ENCODE measurements at regions not wholly inside any gene's neighbourhood (a gene's known extent, or its start where the extent isn't known, plus 50 kb on each side); places are given as distances from the start of the nearest gene placed in this dataset.
A peak's percentile ranks its signal among the peaks of the same experiment; 100 is the strongest.
"Not testable (repeated sequence)": the region's sequence is repeated elsewhere in the genome, so short reads cannot be mapped to it uniquely, and the experiment has no call there.

DNA sequence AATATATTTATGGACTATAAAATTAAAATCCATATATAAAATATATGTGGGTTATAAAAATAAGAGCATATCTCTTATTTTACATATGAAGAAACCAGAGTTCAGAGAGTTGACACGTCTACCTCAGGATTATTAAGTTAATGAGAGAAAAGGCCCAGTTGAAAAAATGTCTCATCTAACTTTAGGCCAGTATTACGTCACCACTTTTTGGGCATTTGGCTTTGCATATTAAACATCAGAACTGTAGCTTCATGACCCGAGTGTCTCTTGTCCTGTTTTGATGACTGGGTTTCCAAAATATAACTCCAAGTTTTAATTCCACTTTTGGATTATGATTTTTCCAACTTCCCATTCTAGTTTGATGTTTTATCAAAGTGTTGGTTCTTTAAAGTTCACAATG is 1026.1 kb downstream of the SLC6A15 start:
- no peak for DNase-seq

DNA sequence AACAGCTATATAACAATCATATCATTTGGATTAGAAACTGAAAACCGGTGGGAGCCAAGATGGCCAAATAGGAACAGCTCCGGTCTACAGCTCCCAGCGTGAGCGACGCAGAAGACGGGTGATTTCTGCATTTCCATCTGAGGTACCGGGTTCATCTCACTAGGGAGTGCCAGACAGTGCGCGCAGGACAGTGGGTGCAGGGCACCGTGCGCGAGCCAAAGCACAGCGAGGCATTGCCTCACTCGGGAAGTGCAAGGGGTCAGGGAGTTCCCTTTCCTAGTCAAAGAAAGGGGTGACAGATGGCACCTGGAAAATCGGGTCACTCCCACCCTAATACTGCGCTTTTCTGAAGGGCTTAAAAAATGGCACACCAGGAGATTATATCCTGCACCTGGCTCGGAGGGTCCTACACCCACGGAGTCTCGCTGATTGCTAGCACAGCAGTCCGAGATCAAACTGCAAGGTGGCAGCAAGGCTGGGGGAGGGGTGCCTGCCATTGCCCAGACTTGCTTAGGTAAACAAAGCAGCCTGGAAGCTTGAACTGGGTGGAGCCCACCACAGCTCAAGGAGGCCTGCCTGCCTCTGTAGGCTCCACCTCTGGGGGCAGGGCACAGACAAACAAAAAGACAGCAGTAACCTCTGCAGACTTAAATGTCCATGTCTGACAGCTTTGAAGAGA is 1041.5 kb downstream of the SLC6A15 start:
- DNase-seq, result not testable (repeated sequence)

DNA sequence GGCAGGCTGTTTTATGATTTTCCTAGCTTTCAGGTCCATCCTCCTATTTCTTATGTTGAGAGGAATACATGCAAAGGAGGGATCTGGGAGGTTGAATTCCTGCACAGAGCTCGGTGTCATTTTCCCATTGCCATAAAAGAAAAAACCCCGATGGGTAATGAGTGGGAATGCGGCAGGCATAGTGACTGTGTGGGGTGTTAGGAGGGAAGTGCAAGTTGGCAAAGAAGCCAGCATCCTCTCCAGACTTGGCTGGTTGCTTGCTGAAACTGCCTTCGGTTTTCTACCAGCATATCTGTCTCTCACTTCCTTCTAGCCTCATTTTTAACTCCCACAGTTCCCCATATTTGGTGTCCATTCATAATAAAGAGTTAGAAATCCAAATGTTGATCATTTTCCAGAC is 1046.1 kb downstream of the SLC6A15 start:
- DNase-seq, result no peak

DNA sequence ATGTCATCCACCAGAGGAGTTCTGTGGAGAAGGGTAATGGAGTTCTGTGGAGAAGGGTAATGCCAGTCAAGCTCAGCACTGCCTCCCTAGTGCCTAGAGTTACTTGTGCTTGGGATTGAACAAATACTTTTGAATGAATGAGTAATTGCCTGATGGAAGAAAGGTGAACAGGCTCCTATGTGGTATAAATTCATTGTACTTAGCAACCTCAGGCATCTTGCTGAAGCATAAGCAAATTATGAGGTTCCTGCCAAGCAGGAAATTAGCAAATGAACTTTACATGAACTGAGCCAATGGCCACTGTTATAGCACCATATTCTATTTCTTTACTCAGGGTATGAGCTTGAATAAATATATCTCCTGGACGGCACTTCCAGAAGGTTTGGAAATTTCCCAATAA is 1047.2 kb downstream of the SLC6A15 start:
- no peak for DNase-seq

DNA sequence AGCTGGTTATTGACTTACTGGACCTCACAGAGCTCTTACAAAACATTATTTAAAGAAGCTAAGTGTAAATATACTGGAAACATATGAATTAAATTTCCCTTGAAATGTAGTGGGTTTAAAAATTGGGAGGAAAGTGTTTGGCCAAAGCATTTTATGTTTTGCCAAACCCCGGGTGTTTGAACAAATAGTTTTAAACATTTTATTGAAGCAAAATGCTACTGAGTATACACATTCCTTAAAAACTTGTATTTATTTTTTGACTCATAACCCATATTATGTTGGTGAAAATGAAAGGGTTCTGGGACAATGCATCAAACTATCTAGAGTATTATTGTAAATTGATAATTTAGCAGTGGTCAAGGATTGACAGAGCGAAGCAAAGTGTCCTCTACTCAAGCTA is 1048.5 kb downstream of the SLC6A15 start:
- DNase-seq, result no peak

DNA sequence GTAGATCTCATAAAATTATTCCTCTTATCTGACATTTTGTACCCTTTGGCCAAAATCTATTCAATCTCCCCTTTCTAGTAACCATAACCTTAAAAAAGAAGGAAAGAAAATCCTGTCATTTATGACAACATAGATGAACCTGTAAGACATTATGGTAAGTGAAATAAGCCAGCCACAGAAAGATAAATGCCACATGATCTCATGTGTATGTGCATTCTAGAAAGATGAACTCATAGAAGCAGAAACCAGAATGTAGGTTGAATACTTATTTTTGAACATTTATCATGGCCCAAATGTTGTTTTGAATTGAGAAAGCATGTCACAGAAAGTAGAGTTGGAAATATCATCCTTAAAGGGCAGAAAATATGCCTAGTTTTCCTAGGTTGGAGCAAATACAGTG is 1053.6 kb downstream of the SLC6A15 start:
- no peak for DNase-seq

DNA sequence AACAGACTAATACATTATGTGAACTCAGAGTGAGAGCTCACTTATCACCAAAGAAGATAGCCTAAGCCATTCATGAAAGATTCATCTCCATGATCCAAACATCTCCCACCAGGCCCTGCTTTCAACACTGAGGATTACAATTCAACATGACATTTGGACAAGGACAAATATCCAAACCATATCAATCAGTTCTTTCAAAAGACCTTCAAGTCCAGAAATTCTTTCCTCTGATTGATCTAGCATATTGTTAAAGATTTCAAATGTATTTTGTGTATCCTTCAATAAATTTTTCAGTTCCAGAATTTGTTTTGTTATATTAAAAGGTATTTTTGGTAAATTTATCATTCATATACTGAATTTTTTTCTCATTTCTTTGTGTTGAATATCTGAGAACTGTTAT is 1055.8 kb downstream of the SLC6A15 start:
- DNase-seq, result no peak

DNA sequence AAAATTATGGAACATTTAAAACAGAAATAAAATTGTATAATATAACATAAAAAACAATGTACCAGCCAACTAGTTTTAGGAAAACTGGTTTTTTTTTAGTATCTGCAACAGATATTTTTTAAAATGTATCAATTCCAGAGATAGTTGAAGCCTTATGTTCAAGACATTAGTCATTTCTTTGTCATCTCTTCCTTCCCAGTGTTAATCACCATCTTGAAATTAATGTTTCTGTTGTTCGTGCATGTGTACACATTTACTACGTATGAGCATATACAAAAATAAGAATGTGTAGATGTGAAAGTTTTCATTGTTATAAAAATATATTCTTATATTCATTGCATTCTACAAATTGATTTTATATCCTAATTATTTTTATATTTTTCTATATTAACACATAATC is 1062.1 kb downstream of the SLC6A15 start:
- DNase-seq, result no peak

DNA sequence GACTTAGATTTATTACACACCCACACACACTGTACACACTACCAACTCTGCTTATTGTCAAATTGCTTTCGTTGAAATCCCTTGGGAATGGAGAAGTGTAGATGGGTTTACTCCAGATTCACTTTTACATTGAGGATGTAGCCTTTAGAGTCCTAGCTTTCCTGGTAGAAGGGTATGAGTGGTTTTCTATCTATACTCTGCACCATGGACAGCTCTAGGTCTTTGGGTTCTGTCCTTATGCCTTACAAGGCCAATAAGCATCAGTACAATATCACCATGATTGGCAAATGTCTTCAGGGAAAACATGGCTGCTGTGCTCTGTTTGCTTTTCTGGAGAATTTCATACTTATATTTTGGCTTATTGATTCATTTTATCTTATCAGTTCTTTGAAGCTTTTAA is 1063.9 kb downstream of the SLC6A15 start:
- DNase-seq, result no peak

DNA sequence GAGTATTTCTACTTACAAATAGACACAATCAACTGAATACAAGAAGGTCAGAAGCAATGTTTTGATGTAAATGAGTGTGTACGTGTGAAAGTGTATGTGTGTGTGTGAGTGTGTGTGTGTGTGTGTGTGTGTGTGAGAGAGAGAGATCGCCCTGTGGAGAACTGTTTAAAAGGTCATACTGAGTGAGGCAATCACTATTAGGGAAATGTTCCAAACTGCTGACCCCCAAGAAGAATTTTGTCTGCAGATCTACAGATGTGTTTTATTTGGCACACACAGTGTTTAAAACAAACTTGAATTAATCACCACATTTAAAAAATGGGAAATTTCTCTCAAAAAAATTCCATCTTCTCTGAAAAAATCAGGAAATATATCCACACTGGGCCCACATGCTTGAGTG is 1069.1 kb downstream of the SLC6A15 start:
- DNase-seq, result no peak

DNA sequence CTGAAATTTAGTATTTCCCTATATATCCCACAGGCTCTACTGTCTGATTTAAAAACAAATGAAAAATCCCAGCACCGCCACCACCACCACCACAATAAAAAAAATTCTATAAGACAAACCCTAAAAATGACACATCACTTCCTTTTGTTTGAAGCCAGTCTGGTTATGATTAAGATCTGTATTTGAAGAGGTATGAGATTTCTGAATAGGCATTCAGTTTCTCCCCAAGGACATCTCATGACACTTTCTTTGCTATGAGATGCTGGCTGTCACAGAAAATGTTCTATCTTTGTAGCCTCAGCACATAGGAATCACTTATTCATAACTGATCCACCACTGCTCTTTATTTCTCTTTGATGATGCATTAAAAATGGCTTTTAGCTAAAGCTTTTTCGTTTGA is 1071.0 kb downstream of the SLC6A15 start:
- DNase-seq, result peak; percentile 20

DNA sequence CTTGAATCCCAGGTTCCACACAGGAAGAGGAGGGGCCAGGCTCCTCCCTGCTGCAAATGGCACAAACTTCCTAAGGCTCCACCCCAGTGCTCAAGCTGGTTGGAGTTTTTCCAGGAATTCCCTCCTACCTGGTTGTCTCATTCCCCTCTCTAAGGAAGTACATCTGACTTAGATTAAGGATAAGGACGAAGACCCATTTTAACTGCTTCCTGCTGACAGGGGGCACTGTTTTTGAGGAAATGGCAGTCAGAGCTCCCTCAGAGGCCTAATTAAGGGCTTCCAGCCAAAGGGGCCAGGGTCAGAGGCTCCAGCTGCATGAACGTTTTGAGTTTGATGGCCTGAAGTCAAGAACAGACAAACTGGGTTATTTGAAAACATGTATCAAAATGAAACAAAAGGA is 1084.7 kb downstream of the SLC6A15 start:
- DNase-seq, result peak; percentile 19

DNA sequence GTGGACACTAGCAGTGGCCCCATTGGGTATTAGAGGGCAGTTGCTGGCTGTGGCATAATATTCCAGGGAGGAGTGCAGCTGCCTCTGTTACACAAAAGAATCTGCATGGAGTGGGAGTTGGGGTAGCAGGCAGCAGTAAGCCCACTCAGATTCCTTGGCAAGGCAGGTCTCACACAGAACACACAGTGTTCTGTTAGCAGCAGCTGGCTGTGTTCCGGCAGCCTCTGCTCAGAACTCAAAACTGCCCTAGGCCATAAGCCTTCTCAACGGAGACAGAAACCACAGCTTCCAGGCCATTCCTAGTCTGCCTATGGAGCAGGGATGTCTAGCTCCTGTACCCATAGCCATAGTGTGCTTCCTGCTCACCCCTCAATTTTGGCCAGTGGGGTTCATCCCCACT is 1085.4 kb downstream of the SLC6A15 start:
- no peak for DNase-seq

DNA sequence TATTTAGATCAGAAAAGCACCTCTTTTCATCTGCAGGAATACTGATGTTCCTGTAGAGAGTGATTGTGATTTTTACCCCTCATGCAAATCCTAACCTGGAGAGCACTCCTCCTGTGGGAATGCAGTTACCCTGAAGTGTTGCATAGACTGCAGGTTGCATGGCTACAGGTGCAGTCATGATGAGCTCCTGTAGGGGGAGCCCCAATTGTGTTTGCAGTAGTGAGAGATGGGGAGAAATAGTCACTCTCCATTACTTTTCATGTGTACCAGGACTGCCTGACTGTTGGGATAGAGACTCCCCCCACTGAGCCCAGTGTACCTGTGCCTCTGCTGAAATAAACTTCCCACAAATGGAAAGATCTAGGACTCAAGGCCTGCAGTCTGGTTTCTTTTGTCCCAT is 1086.5 kb downstream of the SLC6A15 start:
- peak; percentile 13 for DNase-seq

DNA sequence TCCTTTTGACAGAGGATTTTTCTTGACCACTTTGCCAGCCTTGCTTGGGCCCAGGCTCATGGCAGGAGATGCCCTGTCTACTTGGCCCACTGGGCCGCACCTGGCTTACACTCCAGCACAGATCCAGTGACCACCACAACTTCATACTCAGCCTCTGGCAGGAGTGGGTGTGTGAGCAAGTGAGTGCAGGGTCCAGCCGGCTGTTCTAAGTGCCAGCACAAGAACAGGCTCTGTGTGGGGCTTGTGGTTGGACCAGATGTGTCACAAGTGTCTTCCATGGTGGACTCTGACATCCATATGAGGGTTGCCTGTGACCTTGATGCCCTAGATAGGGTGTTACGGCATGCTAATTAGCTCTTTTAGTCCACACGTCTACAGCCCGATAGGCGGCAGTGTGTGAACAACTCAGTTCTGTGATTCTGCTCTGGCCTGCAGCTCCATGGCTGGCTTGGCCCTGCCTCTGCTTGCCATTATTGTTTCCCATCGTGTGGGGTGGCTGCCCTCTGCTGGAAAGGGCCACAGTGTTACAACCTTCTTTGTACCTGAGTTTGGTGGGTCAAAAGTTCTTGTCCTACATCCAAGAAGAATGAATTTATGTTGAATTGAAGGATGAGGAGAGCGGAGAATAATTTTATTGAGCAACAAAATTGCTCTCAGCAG is 1089.1 kb downstream of the SLC6A15 start:
- DNase-seq, result peak; percentile 46

DNA sequence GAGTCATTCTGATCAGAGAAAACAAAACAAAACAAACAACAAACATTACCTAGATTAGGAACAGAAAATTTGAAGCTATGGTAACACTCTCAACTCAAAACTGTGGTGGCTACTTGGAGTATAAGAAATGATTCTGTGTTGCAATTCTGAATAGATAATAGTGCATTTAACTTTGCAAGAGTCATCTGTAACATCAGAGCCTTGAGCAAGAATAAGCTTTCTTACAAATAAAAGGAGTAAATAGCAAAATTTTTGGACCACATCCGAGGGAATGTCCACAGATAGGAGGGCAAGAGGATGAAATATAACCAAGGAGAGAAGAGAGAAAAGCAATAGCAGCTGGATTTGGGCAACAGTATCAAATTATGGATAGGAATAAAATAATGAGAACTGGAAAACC is 1090.6 kb downstream of the SLC6A15 start:
- no peak for DNase-seq

DNA sequence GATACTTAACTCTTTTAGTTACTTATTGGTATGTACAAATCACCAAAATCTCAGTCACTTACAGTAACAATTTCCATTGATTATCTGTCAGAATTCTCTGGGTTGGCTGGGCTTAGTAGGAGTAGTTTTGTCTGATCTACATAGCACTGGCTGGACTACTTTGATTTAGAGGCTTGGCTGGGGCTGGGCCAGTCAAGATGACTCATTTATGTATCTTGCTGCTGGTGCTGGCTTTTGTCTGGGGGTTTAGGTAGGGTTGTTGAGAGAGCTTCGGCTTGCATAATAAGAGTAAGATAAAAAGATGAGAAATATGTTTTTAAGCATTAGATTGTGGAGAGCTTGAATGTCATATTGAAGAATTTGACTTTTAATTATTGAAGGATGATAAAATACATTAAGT is 1093.7 kb downstream of the SLC6A15 start:
- no peak for DNase-seq

DNA sequence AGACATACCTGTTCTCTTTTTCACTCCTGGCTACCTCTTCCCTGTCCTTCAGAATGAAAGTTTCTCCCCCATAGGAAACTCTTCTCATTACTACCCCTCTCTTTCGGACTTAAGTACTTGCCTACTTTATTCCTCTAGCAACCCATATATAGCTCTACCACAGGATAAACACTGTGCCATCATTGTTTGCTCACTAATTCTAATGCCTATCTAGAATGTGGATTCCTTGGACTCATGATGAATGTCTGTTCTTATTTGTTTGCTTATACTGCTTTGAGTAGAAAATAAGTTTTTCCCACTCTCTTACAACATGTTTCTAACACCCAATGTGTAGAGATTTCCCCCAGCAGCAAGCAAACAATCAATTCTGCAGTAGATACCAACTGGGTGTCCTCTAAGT is 1094.9 kb downstream of the SLC6A15 start:
- DNase-seq, result no peak

DNA sequence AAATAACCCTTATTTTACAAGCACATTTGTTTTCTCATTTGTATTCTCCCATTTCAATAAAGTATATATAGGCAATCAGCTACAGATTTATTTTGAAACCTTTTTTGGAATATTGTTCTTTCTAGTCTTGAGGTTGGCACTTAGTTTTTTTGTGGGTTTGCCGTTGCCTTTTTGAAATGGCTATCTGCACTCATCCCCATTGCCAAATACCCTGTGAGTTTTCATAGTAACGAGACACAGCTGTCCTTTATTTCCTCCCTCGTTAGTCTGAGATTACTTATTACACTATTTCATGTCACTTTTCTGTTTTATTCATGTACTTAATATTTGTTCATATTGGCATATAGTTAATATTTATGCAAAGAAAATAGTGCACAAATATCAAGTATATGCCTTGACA is 1104.0 kb downstream of the SLC6A15 start:
- no peak for DNase-seq

DNA sequence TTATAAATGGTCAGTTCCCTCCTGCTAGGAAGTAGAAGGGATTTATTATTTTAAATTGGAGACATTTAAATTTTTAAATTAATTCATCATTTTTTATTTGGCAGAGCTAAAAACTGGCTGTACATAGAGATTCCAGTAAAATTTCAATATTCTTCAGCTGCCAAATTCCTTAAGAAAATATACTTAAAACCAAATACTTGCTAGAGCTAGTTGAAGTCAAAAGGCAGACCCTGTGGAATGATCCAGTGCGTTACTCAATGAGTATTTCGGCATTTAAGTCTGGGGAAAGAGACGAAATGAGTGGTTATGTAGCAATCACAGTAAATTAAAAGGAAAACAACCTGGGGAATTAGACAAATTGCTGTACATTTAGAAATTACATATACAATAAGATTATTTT is 1104.7 kb downstream of the SLC6A15 start:
- no peak for DNase-seq

DNA sequence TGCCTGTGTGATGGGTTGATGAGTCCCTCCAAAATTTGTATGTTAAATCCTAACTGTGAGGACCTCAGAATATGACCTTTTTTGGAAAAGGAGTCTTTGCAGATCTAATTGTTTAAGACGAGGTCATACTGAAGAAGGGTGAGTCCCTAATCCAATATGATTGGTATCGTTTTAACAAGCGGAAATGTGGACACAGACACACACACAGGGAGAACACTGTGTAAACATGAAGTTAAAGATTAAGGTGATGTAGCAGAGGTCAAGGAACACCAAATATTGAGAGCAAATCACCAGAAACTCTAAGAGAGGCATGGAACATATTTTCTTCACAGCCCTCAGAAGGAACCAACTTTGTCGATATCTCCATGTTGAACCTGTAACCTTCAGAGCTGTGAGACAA is 1106.7 kb downstream of the SLC6A15 start:
- no peak for DNase-seq

DNA sequence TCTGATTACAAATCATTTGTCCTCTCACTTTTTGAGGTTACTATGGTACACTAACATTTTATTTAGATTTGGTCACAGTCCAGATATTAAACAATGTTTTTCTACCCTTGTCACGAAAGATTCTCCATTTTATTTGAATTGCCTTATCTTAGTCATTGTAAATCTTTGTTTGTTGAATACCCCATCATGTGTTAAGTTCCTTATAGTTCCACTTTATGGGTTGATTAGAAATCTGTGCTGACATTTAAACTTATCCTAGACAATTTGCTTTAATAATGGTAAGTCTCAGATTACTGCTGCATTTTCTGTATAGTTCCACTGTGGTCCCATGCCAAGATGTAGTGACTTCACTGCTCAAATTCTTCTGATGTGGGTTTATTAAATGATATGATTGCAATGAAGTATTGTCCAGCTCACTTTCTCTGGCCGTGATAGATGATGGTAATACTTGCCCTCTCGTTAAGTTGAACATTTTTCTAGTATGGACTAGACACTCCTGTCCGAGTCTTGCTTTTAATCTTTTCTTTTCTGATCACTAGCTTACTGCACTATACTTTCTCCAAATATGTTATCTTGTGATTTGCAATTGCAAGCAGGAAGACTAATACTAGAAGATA is 1107.3 kb downstream of the SLC6A15 start:
- DNase-seq, result no peak

DNA sequence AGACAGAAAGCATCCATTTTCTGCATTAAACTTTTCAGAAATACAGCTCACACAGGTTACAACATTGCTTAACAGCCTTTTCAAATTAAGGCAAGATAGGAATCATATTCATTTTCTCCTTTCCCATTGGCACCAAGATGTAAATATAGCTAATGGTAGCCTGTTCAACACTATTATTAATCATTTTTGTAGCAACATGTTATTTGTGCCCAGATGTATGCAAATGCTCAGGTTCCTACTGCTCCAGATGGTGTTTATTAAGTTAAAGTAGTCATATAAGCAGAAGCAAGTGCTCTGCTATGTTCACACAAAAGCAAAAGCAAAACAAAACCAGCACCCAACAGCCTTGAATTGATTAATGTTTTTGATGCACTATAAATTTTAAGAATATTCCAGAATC is 1110.6 kb downstream of the SLC6A15 start:
- no peak for DNase-seq

DNA sequence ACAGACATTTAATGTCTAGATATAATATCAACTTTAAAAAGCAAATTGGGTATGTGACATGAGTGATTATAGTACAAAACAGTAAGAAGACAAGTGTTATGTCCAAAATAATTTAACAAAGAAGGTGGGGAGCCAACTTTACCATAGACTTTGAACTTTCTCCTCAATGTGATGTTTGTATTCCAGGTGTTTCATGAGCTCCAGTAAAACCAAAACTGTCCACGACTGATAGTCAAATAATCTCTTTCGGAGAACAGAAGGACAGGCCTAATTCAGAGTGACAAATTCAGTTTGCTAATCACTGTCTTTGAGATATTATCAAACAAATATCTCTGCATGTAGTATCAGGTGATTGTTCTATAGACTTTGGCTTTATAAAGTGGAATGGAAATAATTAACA is 1112.6 kb downstream of the SLC6A15 start:
- DNase-seq, result no peak

DNA sequence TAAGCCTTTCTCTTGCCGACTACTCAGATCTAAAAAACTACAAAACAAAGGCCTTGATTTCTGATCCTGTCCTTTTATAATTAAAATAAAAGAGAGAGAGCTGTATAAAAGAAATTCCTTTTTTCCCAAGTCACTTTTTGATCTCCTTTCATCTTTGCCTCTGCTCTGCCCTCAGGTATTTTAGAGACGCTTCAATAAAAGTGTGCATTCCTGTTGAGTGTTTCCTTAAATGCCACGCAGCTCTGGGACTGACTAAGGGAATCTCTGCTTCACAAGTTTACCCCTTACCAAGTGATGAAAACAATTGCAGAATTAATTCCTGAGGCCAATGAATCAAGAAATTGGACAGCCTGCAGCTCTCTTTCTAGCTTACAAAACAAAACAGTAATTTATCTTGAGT is 1109.8 kb downstream of the TMTC2 start:
- peak; percentile 2 for DNase-seq
